Common myeloid progenitor, CD34-positive (primary cell): ENCODE measurements at regions not wholly inside any gene's neighbourhood (a gene's known extent, or its start where the extent isn't known, plus 50 kb on each side); places are given as distances from the start of the nearest gene placed in this dataset.

Experiments
- CTCF ChIA-PET: fragments of 350-600 bp; sonication (Branson Sonifier 250); formaldehyde crosslinking; loops from one replicate; lab custom pipeline; 2021; ENCODE audit warnings: antibody characterized with exemption; lab: Charles Lee
- POLR2A ChIA-PET: fragments of 350-600 bp; sonication (Branson Sonifier 250); formaldehyde crosslinking; loops from one replicate; lab custom pipeline; 2021; ENCODE audit warnings: antibody characterized with exemption; lab: Charles Lee
- DNase-seq, 3 donors: peaks; one replicate each; pipeline versions ENCODE4 v3.0.0 to v3.0.0-alpha.2; 2013
- H3K27ac ChIP-seq, 2 experiments: 1 replicate in 1 of 2; 2 replicates in 1 of 2; pipeline ENCODE4 v1.7.0; 2013; ENCODE audit warnings: inconsistent platforms in 2 of 2, low read length in 2 of 2, mild to moderate bottlenecking in 2 of 2, low read depth in 1 of 2, moderate library complexity in 1 of 2; ENCODE audit not compliant: severe bottlenecking in 2 of 2, insufficient read depth in 1 of 2, poor library complexity in 1 of 2
- H3K27me3 ChIP-seq, 5 experiments: replicated peaks in 2 of 5; 1 replicate in 3 of 5; 2 replicates in 2 of 5; pipeline versions ENCODE4 v1.6.1 to v1.7.0; 2013; ENCODE audit warnings: low read length in 4 of 5, mild to moderate bottlenecking in 2 of 5, moderate library complexity in 2 of 5, inconsistent platforms in 1 of 5; ENCODE audit not compliant: insufficient read depth in 5 of 5, control insufficient read depth in 4 of 5
- H3K36me3 ChIP-seq, 4 experiments: 1 replicate in 2 of 4; 2 replicates in 2 of 4; pipeline versions ENCODE4 v1.6.1 to v1.7.0; 2013; ENCODE audit warnings: low read length in 3 of 4, control low read depth in 1 of 4, mild to moderate bottlenecking in 1 of 4; ENCODE audit not compliant: control insufficient read depth in 4 of 4, insufficient read depth in 4 of 4
- H3K4me1 ChIP-seq, 4 experiments: 1 replicate in 3 of 4; 2 replicates in 1 of 4; pipeline versions ENCODE4 v1.6.1 to v1.7.1; 2013; ENCODE audit warnings: low read length in 3 of 4, mild to moderate bottlenecking in 3 of 4, control low read depth in 1 of 4, inconsistent platforms in 1 of 4, moderate library complexity in 1 of 4; ENCODE audit not compliant: control insufficient read depth in 4 of 4, insufficient read depth in 4 of 4; ENCODE audit errors: control extremely low read depth in 1 of 4
- H3K4me3 ChIP-seq, 7 experiments: 1 replicate in 4 of 7; 2 replicates in 3 of 7; pipeline versions ENCODE4 v1.5.1 to v1.7.0; 2013; ENCODE audit warnings: mild to moderate bottlenecking in 7 of 7, low read length in 6 of 7, moderate library complexity in 6 of 7, inconsistent platforms in 2 of 7, low read depth in 2 of 7, control low read depth in 1 of 7; ENCODE audit not compliant: insufficient read depth in 4 of 7, control insufficient read depth in 1 of 7; ENCODE audit errors: extremely low read depth in 1 of 7
- H3K9me3 ChIP-seq, 5 experiments: 1 replicate in 4 of 5; 2 replicates in 1 of 5; pipeline versions ENCODE4 v1.6.1 to v1.7.1; 2013; ENCODE audit warnings: low read length in 4 of 5, mild to moderate bottlenecking in 2 of 5, inconsistent platforms in 1 of 5, low read depth in 1 of 5, moderate library complexity in 1 of 5; ENCODE audit not compliant: control insufficient read depth in 4 of 5, insufficient read depth in 2 of 5; ENCODE audit errors: control extremely low read depth in 1 of 5
- WGBS: methylation state at CpG from one replicate; pipeline ENCODE4 v1.1.5; 2013; ENCODE audit not compliant: insufficient coverage; 5-methylcytosine and 5-hydroxymethylcytosine counted together

- Histone ChIP-seq H3K4me1 (no peaks in the 10 kb centered on the region), H3K36me3 (no peaks in the 10 kb centered on the region), H3K27me3 (peaks cover 0 to 4% (median under 1%) of the 10 kb centered on the region in 5 experiments), H3K27ac (no peak overlapping the region), H3K9me3 (peaks cover 0 to 4% (median 0%) of the 10 kb centered on the region in 5 experiments), H3K4me3 (no peak overlapping the region)
- ChIA-PET POLR2A (no interaction called here), CTCF (no interaction called here)
- no peak for DNase-seq
- 41% methylated on average over 4 of the region's 4 CpGs for WGBS
Measured at GRCh38 chr7:31256506-31256905, 84.0 kb downstream of the NEUROD6 start.

DNA sequence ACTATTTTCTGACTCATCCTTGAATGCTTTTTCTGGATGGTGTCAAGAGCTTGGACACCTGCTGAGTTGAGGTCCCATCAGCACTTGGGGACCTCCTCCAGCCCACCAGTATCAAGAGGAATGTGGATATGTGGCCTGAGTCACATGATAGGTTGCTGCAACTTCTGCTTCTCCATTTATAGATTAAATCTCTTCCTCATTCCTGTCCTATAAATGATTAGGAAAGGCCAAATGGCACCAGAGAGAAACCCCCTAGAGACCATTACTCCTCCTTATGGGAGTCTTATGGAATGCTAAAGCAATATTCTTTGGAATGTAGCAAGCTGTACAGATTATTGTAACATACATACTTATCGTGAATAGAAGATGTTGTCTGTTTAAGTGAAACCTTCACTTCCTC is 85.6 kb downstream of the NEUROD6 start:
- no peaks in the 10 kb centered on the region for H3K4me1 ChIP-seq
- DNase-seq, result no peak
- peaks cover 0 to 11% (median 4%) of the 10 kb centered on the region in 5 experiments for H3K27me3 ChIP-seq
- ChIA-PET CTCF (no interaction called here), POLR2A (no interaction called here)
- H3K9me3 ChIP-seq, result peaks cover 0 to 4% (median 0%) of the 10 kb centered on the region in 5 experiments
- H3K4me3 ChIP-seq, result no peak overlapping the region
- H3K36me3 ChIP-seq, result no peaks in the 10 kb centered on the region
- H3K27ac ChIP-seq, result no peak overlapping the region
- no CpG with 5 or more reads among the region's 1 CpG for WGBS

DNA sequence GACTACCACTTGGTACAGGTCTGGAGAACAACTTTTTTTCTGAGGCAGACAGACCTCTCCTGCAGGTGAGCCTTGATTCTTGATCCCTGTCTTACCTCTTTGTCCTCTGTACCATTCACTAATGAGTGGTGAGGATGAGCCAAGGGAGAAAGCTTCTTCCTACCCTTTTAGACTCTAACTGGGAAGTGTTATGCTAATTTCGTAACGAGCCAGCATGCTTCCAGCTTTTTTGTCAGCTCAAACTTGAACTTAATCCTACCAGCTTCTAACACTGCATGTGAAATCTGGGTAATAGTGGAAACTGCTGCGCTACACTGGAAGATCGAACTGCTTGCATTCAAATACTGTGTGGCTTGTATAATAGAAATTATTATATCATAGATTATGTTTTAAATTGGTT is 87.0 kb downstream of the NEUROD6 start:
- POLR2A ChIA-PET, result no interaction called here
- DNase-seq, result no peak
- peaks cover 0 to 4% (median 0%) of the 10 kb centered on the region in 5 experiments for H3K9me3 ChIP-seq
- H3K36me3 ChIP-seq, result no peaks in the 10 kb centered on the region
- H3K27ac ChIP-seq, result no peak overlapping the region
- WGBS, result no CpG with 5 or more reads among the region's 4 CpGs
- peaks cover 0 to 16% (median 8%) of the 10 kb centered on the region in 5 experiments for H3K27me3 ChIP-seq
- no peak overlapping the region for H3K4me3 ChIP-seq
- no peaks in the 10 kb centered on the region for H3K4me1 ChIP-seq
- CTCF ChIA-PET, result interaction anchor here (1.8 kb wide), 1 partner anchor 10 kb away, joined by 6 read pairs; no protein-coding TSS in a partner anchor

DNA sequence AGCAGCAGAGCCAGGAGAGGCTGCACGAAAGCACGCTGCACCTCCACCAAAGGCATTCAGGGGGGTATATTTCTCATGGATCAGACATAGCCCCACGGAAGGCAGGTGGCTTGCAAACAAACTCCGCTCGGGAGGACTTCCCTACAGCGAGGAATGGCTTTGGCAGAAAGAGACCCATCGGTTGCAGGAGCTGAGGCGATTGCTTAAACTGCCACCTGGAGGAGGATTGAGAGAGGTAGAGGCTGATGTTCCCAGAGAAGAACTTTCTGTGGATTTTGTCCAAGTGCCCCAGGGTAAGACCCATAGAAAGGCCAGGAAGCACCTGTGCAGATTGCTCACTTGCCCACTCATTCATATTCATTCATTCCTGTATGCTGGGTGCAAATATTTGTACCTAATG is 89.1 kb downstream of the NEUROD6 start:
- H3K9me3 ChIP-seq, result peaks cover 0 to 1% (median 0%) of the 10 kb centered on the region in 5 experiments
- H3K27me3 ChIP-seq, result peaks cover 0 to 16% (median 8%) of the 10 kb centered on the region in 5 experiments
- no peak for DNase-seq
- H3K4me3 ChIP-seq, result no peak overlapping the region
- WGBS, result 62% methylated on average over 8 of the region's 8 CpGs
- ChIA-PET POLR2A (no interaction called here), CTCF (no interaction called here)
- H3K36me3 ChIP-seq, result no peaks in the 10 kb centered on the region
- H3K4me1 ChIP-seq, result no peaks in the 10 kb centered on the region
- H3K27ac ChIP-seq, result no peak overlapping the region

DNA sequence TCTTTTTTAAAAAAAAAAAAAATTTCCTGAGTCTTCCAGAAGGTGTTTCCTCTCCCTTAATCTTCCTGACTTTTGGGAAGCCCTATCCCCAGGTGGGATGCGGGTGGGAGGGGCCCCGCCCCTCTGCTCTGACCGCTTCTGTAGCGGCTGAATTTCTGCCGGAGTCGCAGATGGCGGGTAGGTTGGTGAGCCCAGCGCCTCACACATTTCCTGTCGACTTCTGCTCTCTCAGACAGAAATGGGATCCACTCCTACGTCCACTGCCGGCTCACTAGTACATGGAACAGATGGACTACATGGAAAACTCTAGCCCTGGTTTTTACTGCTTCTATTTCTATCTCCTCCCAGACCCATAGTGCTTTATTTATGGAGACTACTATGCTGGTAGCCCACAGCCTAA is 90.9 kb downstream of the NEUROD6 start:
- 31% methylated on average over 9 of the region's 11 CpGs for WGBS
- Histone ChIP-seq H3K4me3 (no peak overlapping the region), H3K27me3 (peaks cover 0 to 16% (median 8%) of the 10 kb centered on the region in 5 experiments), H3K9me3 (no peaks in the 10 kb centered on the region), H3K27ac (no peak overlapping the region), H3K4me1 (no peaks in the 10 kb centered on the region), H3K36me3 (no peaks in the 10 kb centered on the region)
- POLR2A ChIA-PET, result no interaction called here
- DNase-seq, result no peak
- CTCF ChIA-PET, result no interaction called here

- Histone ChIP-seq H3K27ac (no peak overlapping the region), H3K27me3 (no peaks in the 10 kb centered on the region), H3K9me3 (no peaks in the 10 kb centered on the region), H3K4me3 (no peak overlapping the region), H3K36me3 (no peaks in the 10 kb centered on the region), H3K4me1 (no peaks in the 10 kb centered on the region)
- ChIA-PET POLR2A (no interaction called here), CTCF (no interaction called here)
- 97% methylated on average over 5 of the region's 6 CpGs for WGBS
- no peak for DNase-seq
Measured at GRCh38 chr7:31236868-31237267, 103.7 kb downstream of the NEUROD6 start.

DNA sequence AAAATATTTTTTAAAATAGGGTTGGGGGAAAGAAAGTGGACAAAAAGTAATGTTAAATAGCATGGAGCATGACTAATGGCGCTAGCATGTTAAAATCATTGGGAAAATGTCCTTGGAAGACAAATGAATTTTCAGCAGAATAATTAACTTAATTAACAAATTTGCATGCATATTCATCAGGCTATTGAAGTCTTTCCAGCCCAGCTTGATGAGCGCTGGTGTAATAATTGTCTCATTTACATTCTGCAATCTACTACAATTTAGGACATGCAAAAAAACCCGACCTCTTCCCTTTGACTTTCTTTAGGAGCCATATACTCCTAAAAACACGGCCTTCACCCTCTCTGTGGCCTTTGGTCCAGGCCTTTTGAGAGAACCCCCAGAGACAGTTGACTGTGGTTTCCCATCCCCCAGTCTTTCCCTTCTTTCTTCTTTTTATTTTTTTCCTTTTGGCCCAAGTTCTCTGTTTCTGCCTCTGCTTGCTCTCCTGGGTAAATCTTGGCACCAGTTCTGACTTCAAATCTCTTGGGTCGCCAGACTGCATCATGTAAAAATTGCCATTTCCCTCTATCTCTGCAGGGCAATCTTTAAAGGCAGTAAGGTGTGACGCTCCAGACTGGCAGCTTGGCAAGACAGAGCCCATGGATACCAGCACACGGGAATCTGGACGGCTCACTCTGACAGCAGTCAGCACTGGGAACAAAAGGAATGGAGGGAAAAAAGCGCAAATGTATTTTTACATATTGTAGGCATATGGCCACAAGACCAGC is 105.5 kb downstream of the NEUROD6 start:
- whole genome bisulfite sequencing, result 93% methylated on average over 6 of the region's 9 CpGs

More for the DNA sequence above, 105.5 kb downstream of the NEUROD6 start:
- H3K27ac ChIP-seq, result no peak overlapping the region
- no peaks in the 10 kb centered on the region for H3K27me3 ChIP-seq
- CTCF ChIA-PET, result interaction anchor here (1.1 kb wide), 1 partner anchor 12 kb away, joined by 4 read pairs; no protein-coding TSS in a partner anchor
- no peaks in the 10 kb centered on the region for H3K9me3 ChIP-seq
- H3K36me3 ChIP-seq, result no peaks in the 10 kb centered on the region
- H3K4me3 ChIP-seq, result no peak overlapping the region
- H3K4me1 ChIP-seq, result no peaks in the 10 kb centered on the region
- POLR2A ChIA-PET, result no interaction called here
- DNase-seq, result no peak
